Effector CD8-positive, alpha-beta T cell (primary cell): ENCODE measurements at regions not wholly inside any gene's neighbourhood (a gene's known extent, or its start where the extent isn't known, plus 50 kb on each side); places are given as distances from the start of the nearest gene placed in this dataset.

Source experiments
- DNase-seq: peaks from one replicate; lab custom pipeline; 2025; lab: John Stamatoyannopoulos, UW

- DNase-seq = no peak
Observed at GRCh38 chr6:120096696-120097260, 747.2 kb upstream of the MAN1A1 start.

DNA sequence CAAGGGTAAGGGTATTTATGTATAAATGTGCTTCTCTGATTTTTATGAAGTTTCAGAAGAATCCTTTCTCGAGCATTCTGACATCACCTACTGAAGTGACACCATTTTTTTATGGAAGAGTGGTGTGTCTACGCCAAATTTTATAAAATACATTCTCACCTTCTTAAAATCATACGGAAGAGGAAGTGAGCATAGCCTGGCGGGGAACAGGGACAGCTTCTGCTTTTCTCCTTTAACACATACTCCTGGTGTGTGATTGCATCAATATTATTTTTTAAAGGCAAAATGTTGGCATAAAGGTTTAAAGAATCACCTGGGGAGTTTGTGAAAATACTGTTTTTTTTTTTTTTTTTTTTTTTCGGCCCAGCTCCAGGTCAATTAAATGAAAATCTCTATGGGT is 733.6 kb upstream of the MAN1A1 start:
- DNase-seq = no peak

DNA sequence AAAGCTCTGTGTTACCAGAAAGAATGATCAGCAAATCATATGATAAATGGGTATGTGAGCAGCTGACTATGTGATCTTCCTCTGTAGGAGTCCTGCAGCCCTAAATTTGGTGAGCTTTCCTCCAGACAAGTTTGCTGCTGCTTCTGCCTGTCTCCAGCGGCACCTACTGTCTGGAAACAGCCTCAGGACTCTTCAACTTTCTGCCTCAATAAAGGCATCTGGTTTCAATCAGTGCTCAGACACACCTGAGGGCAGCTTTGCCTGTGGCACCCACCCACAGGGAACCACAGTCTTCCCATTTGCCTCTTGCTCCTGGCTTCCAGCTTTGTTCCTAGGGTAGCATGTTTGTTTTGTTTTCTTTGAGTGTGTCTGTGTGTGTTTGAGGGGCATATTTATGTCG is 727.9 kb upstream of the MAN1A1 start:
- DNase-seq = no peak

GRCh38 chr6:120058410-120058809 is 708.8 kb upstream of the MAN1A1 start:
- no peak for DNase-seq

- DNase-seq = no peak
Observed at GRCh38 chr6:120056085-120056484, 706.5 kb upstream of the MAN1A1 start.

DNA sequence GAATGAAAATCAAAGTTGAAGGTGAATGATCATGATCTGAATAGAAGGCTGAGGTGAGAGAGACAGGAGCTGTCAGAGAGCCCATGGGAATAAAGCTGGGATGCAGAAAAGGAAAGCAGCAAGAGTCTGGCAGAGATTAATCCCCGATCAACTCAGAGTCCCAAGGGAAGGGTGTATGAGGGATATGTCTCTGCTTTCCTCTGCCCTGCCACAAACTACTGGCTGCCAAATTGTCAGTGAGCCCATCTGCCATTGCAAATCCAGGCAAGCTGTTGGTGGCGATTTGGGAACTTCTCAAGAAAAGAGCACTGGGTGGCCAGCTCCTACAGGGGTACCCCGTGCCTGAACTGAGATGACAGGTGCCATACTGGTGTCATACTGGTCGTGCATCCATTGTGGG is 705.5 kb upstream of the MAN1A1 start:
- DNase-seq = no peak

DNA sequence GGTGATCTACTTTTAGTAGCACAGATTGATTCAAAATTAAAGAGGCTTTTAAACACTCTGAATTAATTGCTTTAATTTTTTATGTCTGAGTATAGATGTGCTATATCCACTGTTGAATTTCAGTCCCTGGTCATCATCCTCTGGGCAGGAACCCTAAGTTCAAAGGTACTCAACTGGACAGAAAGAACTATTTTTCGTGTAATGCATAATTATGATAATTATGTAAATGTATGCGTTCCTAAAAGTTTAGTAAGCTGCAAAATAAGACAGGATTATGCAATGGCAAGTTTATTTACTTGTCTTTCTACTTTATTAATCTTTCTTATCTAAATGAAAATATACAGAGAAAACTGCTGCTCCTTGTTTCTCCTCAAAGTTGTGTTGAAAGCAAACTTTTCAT is 690.1 kb upstream of the MAN1A1 start:
- no peak for DNase-seq

DNA sequence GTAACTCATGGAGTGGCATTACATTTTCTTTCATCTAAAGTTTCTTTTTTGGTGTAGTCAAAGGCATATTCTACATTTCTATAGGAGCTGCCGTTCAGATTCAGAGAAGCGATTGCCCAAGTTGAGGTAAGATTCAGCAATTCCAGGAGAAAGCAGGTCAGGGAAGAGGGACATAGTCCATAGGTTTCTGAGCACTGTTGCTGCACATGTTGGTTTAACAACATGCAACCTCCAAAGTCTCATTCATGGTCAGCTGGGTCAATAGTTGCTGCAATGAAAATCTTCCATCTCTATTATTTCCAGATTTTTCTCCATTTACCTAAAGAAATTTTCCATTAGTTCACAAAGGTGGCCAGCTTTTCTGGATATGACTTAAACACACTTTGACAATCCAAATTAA is 682.3 kb upstream of the MAN1A1 start:
- no peak for DNase-seq

- no peak for DNase-seq
Observed at GRCh38 chr6:120026791-120027190, 677.2 kb upstream of the MAN1A1 start.

GRCh38 chr6:120010075-120010474 is 660.5 kb upstream of the MAN1A1 start:
- no peak for DNase-seq

DNA sequence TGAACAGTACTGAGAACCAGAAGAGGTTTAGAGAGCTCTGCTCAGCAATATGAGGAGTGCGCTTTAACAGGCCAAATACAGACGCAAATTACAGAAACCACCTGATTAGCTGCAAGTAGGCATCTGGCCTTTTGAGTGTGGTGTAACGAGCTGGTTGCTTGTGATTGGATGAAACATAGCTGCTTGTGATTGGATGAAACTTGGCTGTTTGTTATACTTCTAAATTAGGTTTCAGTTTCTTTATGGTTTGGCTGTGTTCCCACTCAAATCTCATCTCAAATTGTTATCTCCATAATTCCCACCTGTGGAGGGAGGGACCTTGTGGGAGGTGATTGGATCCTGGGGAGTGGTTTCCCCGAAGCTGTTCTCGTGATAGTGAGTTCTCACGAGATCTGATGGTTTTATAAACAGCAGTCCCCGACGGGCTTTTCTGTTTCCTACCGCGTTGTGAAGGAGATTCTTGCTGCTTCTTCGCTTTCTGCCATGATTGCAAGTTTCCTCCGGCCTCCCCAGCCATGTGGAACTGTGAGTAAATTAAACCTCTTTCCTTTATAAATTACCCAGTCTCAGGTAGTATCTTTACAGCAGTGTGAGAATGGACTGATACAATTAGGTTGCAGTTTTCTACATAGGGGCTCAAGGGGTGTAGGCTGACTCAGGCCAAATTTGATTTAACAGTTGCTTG is 655.9 kb upstream of the MAN1A1 start:
- DNase-seq = no peak

DNA sequence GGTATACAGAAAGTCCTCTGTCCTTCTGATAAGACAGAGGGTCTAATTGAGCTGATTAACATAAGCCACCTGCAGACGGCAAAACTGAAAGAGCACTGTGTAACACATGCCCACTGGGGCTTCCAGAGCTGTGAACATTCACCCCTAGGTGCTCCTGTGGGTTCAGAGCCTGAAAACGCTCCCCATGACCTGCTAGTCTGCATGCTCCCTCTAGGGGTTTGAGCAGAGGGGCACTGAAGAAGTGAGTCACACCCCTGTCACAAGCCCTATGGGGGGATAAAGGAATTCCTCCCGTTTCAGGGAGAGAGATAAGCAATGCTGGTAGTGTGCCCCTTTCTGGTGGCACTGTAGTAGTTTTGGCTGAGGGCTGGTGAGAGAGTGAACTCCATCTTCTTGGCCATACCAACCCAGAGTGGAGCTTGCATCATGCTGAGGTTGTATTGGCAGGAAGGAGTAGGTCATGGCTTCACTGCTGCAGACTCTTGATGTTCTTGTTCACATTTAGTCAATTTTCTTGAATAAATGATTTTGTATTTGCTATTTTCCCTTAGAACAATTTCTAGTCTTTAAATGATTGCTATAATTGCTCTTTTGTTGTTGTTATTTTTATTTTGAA is 637.5 kb upstream of the MAN1A1 start:
- no peak for DNase-seq

GRCh38 chr6:119985952-119986736 is 636.6 kb upstream of the MAN1A1 start:
- no peak for DNase-seq

DNA sequence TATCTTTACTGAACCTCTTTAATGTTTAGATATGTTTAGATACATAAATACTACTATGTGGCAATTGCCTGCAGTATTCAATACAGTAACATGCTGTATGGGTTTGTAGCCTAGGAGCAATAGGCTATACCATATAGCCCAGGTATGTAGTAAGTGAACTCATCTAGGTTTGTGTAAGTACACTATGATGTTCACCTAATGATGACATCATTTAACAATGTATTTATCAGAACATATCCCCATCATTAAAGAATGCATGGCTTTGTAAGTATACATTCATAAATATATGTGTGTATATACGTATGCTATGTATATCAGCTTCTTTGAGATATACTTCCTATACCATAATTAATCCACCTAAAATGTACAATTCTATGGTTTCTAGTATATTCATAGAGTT is 631.2 kb upstream of the MAN1A1 start:
- no peak for DNase-seq

DNA sequence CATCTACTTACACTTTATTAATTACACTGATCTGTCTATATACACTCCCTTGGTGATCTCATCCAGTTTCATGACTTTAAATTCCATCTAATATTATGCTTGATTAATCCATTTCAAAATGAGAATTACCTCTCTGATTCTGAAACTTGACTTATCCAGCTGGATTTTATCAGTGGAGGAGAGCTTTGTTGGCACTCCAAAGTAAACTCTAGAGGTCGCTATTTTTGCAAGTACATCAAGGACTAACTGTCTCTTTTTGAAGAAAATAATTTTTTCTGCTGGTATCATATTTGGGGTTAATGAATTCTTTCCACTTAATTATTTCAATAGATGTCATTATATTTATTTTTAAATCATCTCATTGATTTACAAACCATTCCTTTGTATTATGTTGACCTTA is 630.3 kb upstream of the MAN1A1 start:
- DNase-seq = no peak

DNA sequence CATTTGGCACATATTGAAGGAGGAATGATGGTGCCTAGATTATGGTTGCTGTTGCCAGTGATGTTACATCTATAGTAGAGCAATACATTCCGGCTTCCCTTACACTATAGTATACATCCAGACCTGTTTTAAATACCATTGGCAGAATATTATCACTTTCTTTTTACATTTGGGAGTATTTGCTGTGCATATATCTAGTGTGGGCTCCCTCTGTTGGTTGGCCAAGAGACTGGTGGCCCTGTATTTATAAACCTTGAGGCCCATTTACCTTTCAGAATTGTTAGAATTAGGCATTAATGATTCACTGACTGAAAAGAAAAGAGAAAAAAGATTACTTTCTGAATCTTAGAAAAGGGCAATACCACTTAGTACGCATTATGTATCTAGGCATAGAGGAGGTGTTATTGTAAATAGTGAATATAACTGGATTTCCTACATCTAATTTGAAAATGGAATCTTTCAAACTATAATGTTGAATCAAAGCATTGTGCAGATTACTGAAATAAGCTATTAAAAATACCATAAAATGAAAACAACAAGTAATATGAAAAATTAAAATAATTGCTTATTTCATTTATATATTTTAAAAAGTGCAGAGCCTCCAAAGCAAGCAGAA is 628.8 kb upstream of the MAN1A1 start:
- DNase-seq = no peak

DNA sequence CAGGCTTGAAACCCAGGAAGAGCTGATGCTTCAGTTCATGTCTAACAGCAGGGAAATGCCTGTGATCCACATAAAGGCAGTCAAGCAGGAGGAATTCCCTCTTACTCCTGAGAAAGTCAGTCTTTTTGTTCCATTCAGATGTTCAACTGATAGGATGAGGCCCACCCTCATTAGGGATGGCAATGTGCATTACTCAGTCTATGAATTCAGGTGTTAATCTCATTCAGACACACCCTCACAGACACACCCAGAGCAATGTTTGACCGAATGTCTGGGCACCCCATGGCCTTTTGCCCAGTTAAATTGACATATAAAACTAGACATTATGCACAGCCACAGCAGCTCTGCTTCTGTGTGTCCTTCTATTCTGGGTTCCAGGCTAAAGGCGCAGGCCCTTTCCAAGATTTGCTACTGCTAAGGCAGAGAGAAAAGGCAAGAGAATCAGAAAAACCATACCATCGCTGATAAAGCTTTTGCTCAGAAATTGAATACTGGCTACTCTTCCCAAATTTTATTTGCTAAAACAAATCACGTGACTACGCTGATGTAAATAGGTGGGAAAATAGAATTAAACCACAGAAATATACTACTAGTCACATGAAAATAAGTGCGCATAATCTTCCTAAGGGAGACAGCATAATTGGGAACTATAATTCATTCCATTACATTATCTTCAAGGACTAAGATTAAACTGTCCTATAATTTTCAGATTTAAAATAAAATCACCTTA is 625.0 kb upstream of the MAN1A1 start:
- no peak for DNase-seq

DNA sequence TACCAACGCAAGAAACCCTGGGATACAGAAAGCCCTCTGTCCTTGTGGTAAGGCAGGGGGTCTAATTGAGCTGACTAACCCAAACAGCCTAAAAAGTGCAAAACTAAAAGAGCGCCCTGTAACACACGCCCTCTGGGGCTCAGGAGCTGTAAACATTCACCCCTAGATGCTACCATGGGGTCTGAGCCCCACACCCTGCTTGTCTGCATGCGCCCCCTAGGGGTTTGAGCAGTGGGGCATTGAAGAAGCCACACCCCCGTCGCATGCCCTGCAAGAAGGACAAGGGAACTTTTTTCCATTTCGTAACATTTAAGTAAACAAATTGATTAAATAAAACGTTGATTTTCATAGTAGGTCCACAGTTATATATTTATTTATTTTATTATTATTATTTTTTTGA is 616.9 kb upstream of the MAN1A1 start:
- no peak for DNase-seq

DNA sequence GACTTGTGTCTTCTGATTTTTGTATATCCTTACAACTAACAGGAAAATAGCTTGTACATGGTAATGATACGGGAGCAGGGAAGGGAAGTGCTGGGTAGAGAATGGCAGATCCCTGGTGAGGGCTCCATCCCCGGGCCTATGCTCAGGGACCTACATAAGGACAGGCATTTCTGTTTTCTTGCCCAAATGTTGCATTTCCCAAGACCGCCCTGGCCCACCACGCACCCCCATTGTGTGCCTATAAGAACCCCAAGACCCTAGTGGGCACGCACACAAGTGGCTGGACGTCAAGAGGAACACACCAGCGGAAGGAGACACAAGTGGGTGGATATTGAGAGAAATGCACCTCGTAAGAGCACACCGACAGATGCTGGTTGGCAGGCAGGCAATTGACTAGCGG is 616.3 kb upstream of the MAN1A1 start:
- DNase-seq = no peak

DNA sequence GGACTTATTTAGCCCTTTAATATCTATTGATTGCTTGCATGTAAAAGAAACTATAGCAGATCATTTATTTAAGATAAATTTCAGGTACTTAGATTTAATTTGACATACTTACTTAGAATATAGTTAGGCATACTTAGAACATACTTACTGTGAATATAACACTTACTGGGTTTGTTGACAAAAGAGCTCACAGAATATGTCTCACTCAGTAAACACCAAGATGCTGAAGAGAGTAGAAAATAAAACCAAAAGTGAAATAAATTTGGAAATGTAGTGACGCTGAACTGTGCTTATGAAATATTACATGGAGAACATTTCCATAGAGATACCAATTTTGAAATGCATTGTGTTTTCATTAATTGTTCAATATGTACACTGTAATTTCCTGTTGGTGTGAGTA is 615.4 kb upstream of the MAN1A1 start:
- no peak for DNase-seq

- DNase-seq = no peak
Observed at GRCh38 chr6:119962505-119962904, 612.9 kb upstream of the MAN1A1 start.

DNA sequence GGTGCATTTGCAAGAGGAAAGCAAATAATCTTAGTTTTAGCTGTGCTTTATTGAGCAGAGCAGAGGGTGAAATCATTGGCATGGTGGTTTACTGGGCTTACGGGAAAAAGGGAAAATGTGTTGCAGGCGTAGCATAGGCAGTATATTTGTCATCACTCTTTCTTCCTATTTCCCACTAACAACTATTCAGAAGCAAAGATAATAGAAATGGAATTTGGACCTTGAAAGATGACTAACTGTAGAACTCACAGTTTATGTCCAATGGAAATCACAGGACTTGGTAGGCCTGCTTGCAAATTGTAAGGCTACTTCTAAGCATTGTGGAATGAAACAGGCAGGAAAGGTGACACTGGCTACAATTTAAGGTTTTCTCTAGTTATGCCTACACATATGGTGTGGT is 611.9 kb upstream of the MAN1A1 start:
- DNase-seq = no peak
